Stomach smooth muscle (tissue), 2 donors: ENCODE measurements at regions not wholly inside any gene's neighbourhood (a gene's known extent, or its start where the extent isn't known, plus 50 kb on each side); places are given as distances from the start of the nearest gene placed in this dataset.

ENCODE experiments used
- H3K27ac ChIP-seq: one replicate; pipeline ENCODE4 v1.7.0; 2013; ENCODE audit warnings: mild to moderate bottlenecking, low read length, inconsistent platforms
- H3K27me3 ChIP-seq, 2 donors: one replicate each; pipeline ENCODE4 v1.7.0; 2013; ENCODE audit warnings: low read length in 2 of 2; ENCODE audit not compliant: insufficient read depth in 2 of 2, control insufficient read depth in 1 of 2
- H3K36me3 ChIP-seq, 2 donors: one replicate each; pipeline ENCODE4 v1.7.0; 2013; ENCODE audit warnings: low read length in 2 of 2; ENCODE audit not compliant: control insufficient read depth in 2 of 2, insufficient read depth in 2 of 2
- H3K4me1 ChIP-seq: one replicate; pipeline ENCODE4 v1.7.0; 2013; ENCODE audit warnings: low read length; ENCODE audit not compliant: control insufficient read depth, insufficient read depth
- H3K4me3 ChIP-seq, 2 donors: one replicate each; pipeline ENCODE4 v1.7.0; 2013; ENCODE audit warnings: low read length in 2 of 2
- H3K9ac ChIP-seq, 2 donors: one replicate each; pipeline ENCODE4 v1.7.0; 2013; ENCODE audit warnings: low read length in 2 of 2, mild to moderate bottlenecking in 1 of 2
- H3K9me3 ChIP-seq, 2 donors: one replicate each; pipeline ENCODE4 v1.7.0; 2013; ENCODE audit warnings: low read length in 2 of 2; ENCODE audit not compliant: control insufficient read depth in 2 of 2
- donor health status: healthy.
- donor health status: Pancreatic carcinoma.

- Histone ChIP-seq H3K27me3 (no peaks in the 10 kb centered on the region), H3K4me3 (no peak overlapping the region)
Observed at GRCh38 chr2:77922567-77922966, 400.4 kb upstream of the LRRTM4 start.

GRCh38 chr2:77937366-77937765, 415.2 kb upstream of the LRRTM4 start:
- no peak overlapping the region for H3K27ac ChIP-seq
- no peak overlapping the region for H3K4me3 ChIP-seq
- no peaks in the 10 kb centered on the region for H3K27me3 ChIP-seq
- H3K4me1 ChIP-seq, result no peaks in the 10 kb centered on the region
- H3K36me3 ChIP-seq, result no peaks in the 10 kb centered on the region
- H3K9me3 ChIP-seq, result no peaks in the 10 kb centered on the region
- H3K9ac ChIP-seq, result no peak overlapping the region

More at GRCh38 chr2:77922567-77922966, 400.4 kb upstream of the LRRTM4 start:
- Histone ChIP-seq H3K9me3 (no peaks in the 10 kb centered on the region), H3K4me1 (no peaks in the 10 kb centered on the region), H3K36me3 (no peaks in the 10 kb centered on the region), H3K9ac (no peak overlapping the region), H3K27ac (no peak overlapping the region)

- H3K36me3 ChIP-seq, result no peaks in the 10 kb centered on the region
- H3K27me3 ChIP-seq, result no peaks in the 10 kb centered on the region
- H3K4me3 ChIP-seq, result no peak overlapping the region
- no peaks in the 10 kb centered on the region for H3K9me3 ChIP-seq
- no peak overlapping the region for H3K9ac ChIP-seq
- no peak overlapping the region for H3K27ac ChIP-seq
- H3K4me1 ChIP-seq, result no peaks in the 10 kb centered on the region
Observed at GRCh38 chr2:77938462-77938861, 416.3 kb upstream of the LRRTM4 start.

- Histone ChIP-seq H3K36me3 (no peaks in the 10 kb centered on the region), H3K9me3 (no peaks in the 10 kb centered on the region), H3K9ac (no peak overlapping the region), H3K27ac (no peak overlapping the region), H3K4me3 (no peak overlapping the region), H3K4me1 (no peaks in the 10 kb centered on the region), H3K27me3 (no peaks in the 10 kb centered on the region)
Observed at GRCh38 chr2:77939370-77939769, 417.2 kb upstream of the LRRTM4 start.

GRCh38 chr2:77939801-77940200, 417.6 kb upstream of the LRRTM4 start:
- Histone ChIP-seq H3K4me1 (no peaks in the 10 kb centered on the region), H3K36me3 (no peaks in the 10 kb centered on the region), H3K9ac (no peak overlapping the region), H3K27ac (no peak overlapping the region), H3K4me3 (no peak overlapping the region), H3K27me3 (no peaks in the 10 kb centered on the region), H3K9me3 (no peaks in the 10 kb centered on the region)

- Histone ChIP-seq H3K9me3 (no peaks in the 10 kb centered on the region), H3K27me3 (no peaks in the 10 kb centered on the region), H3K9ac (no peak overlapping the region), H3K4me3 (no peak overlapping the region), H3K36me3 (no peaks in the 10 kb centered on the region), H3K27ac (no peak overlapping the region), H3K4me1 (no peaks in the 10 kb centered on the region)
Observed at GRCh38 chr2:77954931-77955330, 432.8 kb upstream of the LRRTM4 start.

- H3K27me3 ChIP-seq, result no peaks in the 10 kb centered on the region
- H3K9me3 ChIP-seq, result no peaks in the 10 kb centered on the region
Observed at GRCh38 chr2:77962943-77963342, 440.8 kb upstream of the LRRTM4 start.

GRCh38 chr2:77977471-77978063, 455.4 kb upstream of the LRRTM4 start:
- H3K9ac ChIP-seq, result no peak overlapping the region
- no peak overlapping the region for H3K4me3 ChIP-seq
- H3K9me3 ChIP-seq, result no peaks in the 10 kb centered on the region
- no peak overlapping the region for H3K27ac ChIP-seq
- no peaks in the 10 kb centered on the region for H3K27me3 ChIP-seq
- no peaks in the 10 kb centered on the region for H3K36me3 ChIP-seq
- no peaks in the 10 kb centered on the region for H3K4me1 ChIP-seq

More at GRCh38 chr2:77962943-77963342, 440.8 kb upstream of the LRRTM4 start:
- no peak overlapping the region for H3K27ac ChIP-seq
- no peak overlapping the region for H3K9ac ChIP-seq
- no peaks in the 10 kb centered on the region for H3K4me1 ChIP-seq
- no peak overlapping the region for H3K4me3 ChIP-seq
- no peaks in the 10 kb centered on the region for H3K36me3 ChIP-seq

GRCh38 chr2:77995161-77995560, 473.0 kb upstream of the LRRTM4 start:
- no peak overlapping the region for H3K9ac ChIP-seq
- no peaks in the 10 kb centered on the region for H3K4me1 ChIP-seq
- no peak overlapping the region for H3K4me3 ChIP-seq
- H3K27ac ChIP-seq, result no peak overlapping the region
- no peaks in the 10 kb centered on the region for H3K9me3 ChIP-seq
- no peaks in the 10 kb centered on the region for H3K36me3 ChIP-seq
- no peaks in the 10 kb centered on the region for H3K27me3 ChIP-seq

GRCh38 chr2:77999376-77999775, 477.2 kb upstream of the LRRTM4 start:
- Histone ChIP-seq H3K9me3 (no peaks in the 10 kb centered on the region), H3K27ac (no peak overlapping the region), H3K4me3 (no peak overlapping the region), H3K27me3 (no peaks in the 10 kb centered on the region), H3K9ac (no peak overlapping the region), H3K4me1 (no peaks in the 10 kb centered on the region), H3K36me3 (no peaks in the 10 kb centered on the region)

GRCh38 chr2:78009289-78009688, 487.1 kb upstream of the LRRTM4 start:
- H3K9ac ChIP-seq, result no peak overlapping the region
- peaks cover 0 to 2% of the 10 kb centered on the region in 2 donors for H3K27me3 ChIP-seq
- H3K9me3 ChIP-seq, result no peaks in the 10 kb centered on the region
- H3K27ac ChIP-seq, result no peak overlapping the region
- no peaks in the 10 kb centered on the region for H3K36me3 ChIP-seq
- no peak overlapping the region for H3K4me3 ChIP-seq
- no peaks in the 10 kb centered on the region for H3K4me1 ChIP-seq
